ENCODE measurements at regions not wholly inside any gene's neighbourhood (a gene's known extent, or its start where the extent isn't known, plus 50 kb on each side); places are given as distances from the start of the nearest gene placed in this dataset.
A peak's percentile ranks its signal among the peaks of the same experiment; 100 is the strongest.

GRCh38 chrX:74147439-74147838 lies 156.5 kb upstream of the ZCCHC13 start:
- no peaks in the 10 kb centered on the region for H3K27me3 ChIP-seq (ENCODE audit: control insufficient read depth in 1 of 2, insufficient read depth in 2 of 2, low read length in 2 of 2)
- H3K9me3 ChIP-seq (ENCODE audit: control insufficient read depth in 1 of 2, insufficient read depth in 1 of 2, low read length in 2 of 2) = peaks cover 0 to 7% of the 10 kb centered on the region in 2 experiments
- ATAC-seq (ENCODE audit: poor library complexity) (no peak), DNase-seq (no peak)
- no peak for TF ChIP-seq CTCF (IDR thresholded peaks at IDR 0.05)
- H3K27ac ChIP-seq (ENCODE audit: low read depth in 1 of 2, low read length in 2 of 2) = no peak overlapping the region
- H3K4me3 ChIP-seq (ENCODE audit: low read length) = no peak overlapping the region
- ChIA-PET CTCF (no interaction called here), POLR2A (no interaction called here)
- Mint-ChIP-seq H3K4me1 (ENCODE audit: low read depth) (no peaks in the 10 kb centered on the region), H3K27me3 (no peaks in the 10 kb centered on the region), H3K36me3 (ENCODE audit: low read depth) (peaks cover 24% of the 10 kb centered on the region), H3K4me3 (no peak overlapping the region), H3K9me3 (no peaks in the 10 kb centered on the region), H3K27ac (no peak overlapping the region)
- H3K4me1 ChIP-seq (ENCODE audit: insufficient read depth, low read length) = no peaks in the 10 kb centered on the region
- no peaks in the 10 kb centered on the region for H3K36me3 ChIP-seq (ENCODE audit: insufficient read depth, low read length)
- intact Hi-C loops (cut with DNase I, micrococcal nuclease) = no loop called here

- Mint-ChIP-seq H3K36me3 (ENCODE audit: low read depth) (no peaks in the 10 kb centered on the region), H3K4me1 (ENCODE audit: low read depth) (no peaks in the 10 kb centered on the region), H3K4me3 (no peak overlapping the region), H3K27ac (no peak overlapping the region), H3K27me3 (no peaks in the 10 kb centered on the region), H3K9me3 (no peaks in the 10 kb centered on the region)
- ATAC-seq (ENCODE audit: poor library complexity) (no peak), DNase-seq (no peak)
- H3K27me3 ChIP-seq (ENCODE audit: control insufficient read depth in 1 of 2, insufficient read depth in 2 of 2, low read length in 2 of 2) = no peaks in the 10 kb centered on the region
- CTCF ChIA-PET = no interaction called here
- H3K27ac ChIP-seq (ENCODE audit: low read depth in 1 of 2, low read length in 2 of 2) = no peak overlapping the region
- H3K4me1 ChIP-seq (ENCODE audit: insufficient read depth, low read length) = no peaks in the 10 kb centered on the region
- POLR2A ChIA-PET = no interaction called here
- TF ChIP-seq CTCF (IDR thresholded peaks at IDR 0.05) = no peak
- H3K36me3 ChIP-seq (ENCODE audit: insufficient read depth, low read length) = no peaks in the 10 kb centered on the region
- intact Hi-C loops (cut with DNase I, micrococcal nuclease) = no loop called here
- H3K4me3 ChIP-seq (ENCODE audit: low read length) = no peak overlapping the region
- no peaks in the 10 kb centered on the region for H3K9me3 ChIP-seq (ENCODE audit: control insufficient read depth in 1 of 2, insufficient read depth in 1 of 2, low read length in 2 of 2)
These were observed 165.0 kb upstream of the ZCCHC13 start for GRCh38 chrX:74138943-74139342.

GRCh38 chrX:74133156-74133796 lies 170.7 kb upstream of the ZCCHC13 start:
- Mint-ChIP-seq H3K9me3 (no peaks in the 10 kb centered on the region), H3K4me3 (no peak overlapping the region), H3K4me1 (ENCODE audit: low read depth) (no peaks in the 10 kb centered on the region), H3K36me3 (ENCODE audit: low read depth) (no peaks in the 10 kb centered on the region), H3K27me3 (no peaks in the 10 kb centered on the region), H3K27ac (no peak overlapping the region)
- DNase-seq = peak in 4 of 14 experiments; percentile 24 to 65 (median 56)
- no peaks in the 10 kb centered on the region for H3K4me1 ChIP-seq (ENCODE audit: insufficient read depth, low read length)
- intact Hi-C loops (cut with DNase I, micrococcal nuclease) = loop anchor here (1.0 to 5.0 kb wide), 3 partner anchors 116 to 278 kb away; no protein-coding TSS in a partner anchor
- no peak overlapping the region for H3K4me3 ChIP-seq (ENCODE audit: low read length)
- TF ChIP-seq CTCF (IDR thresholded peaks at IDR 0.05) = peak; percentile 68
- no peak for ATAC-seq (ENCODE audit: poor library complexity)
- H3K27me3 ChIP-seq (ENCODE audit: control insufficient read depth in 1 of 2, insufficient read depth in 2 of 2, low read length in 2 of 2) = no peaks in the 10 kb centered on the region
- POLR2A ChIA-PET = no interaction called here
- no peaks in the 10 kb centered on the region for H3K9me3 ChIP-seq (ENCODE audit: control insufficient read depth in 1 of 2, insufficient read depth in 1 of 2, low read length in 2 of 2)
- no peak overlapping the region for H3K27ac ChIP-seq (ENCODE audit: low read depth in 1 of 2, low read length in 2 of 2)
- no peaks in the 10 kb centered on the region for H3K36me3 ChIP-seq (ENCODE audit: insufficient read depth, low read length)
- CTCF ChIA-PET = interaction anchor here (1.2 kb wide), 1 partner anchor 1888 kb away, joined by 4 read pairs; no protein-coding TSS in a partner anchor
